BLaER1 treated with 17β-estradiol and CSF1 and Interleukin-3, amounts not matched to agents 10 nM and 100 nM (cell line): ENCODE measurements at regions not wholly inside any gene's neighbourhood (a gene's known extent, or its start where the extent isn't known, plus 50 kb on each side); places are given as distances from the start of the nearest gene placed in this dataset.
A peak's percentile ranks its signal among the peaks of the same experiment; 100 is the strongest.

ENCODE experiments used
- H3K27ac ChIP-seq, 11 experiments: shearing (Covaris generic); formaldehyde crosslinking; 2 replicates each; pipeline ENCODE4 v1.8.1; 2022
- H3K27me3 ChIP-seq, 11 experiments: shearing (Covaris generic); formaldehyde crosslinking; 2 replicates each; pipeline ENCODE4 v1.8.1; 2022
- H3K36me3 ChIP-seq, 11 experiments: shearing (Covaris generic); formaldehyde crosslinking; 2 replicates each; pipeline ENCODE4 v1.8.1; 2022
- H3K4me1 ChIP-seq, 10 experiments: shearing (Covaris generic); formaldehyde crosslinking; 2 replicates each; pipeline ENCODE4 v1.8.1; 2022
- H3K4me2 ChIP-seq, 11 experiments: shearing (Covaris generic); formaldehyde crosslinking; 2 replicates each; pipeline ENCODE4 v1.8.1; 2022
- H3K4me3 ChIP-seq, 10 experiments: shearing (Covaris generic); formaldehyde crosslinking; 2 replicates each; pipeline ENCODE4 v1.8.1; 2022
- H3K9ac ChIP-seq, 11 experiments: shearing (Covaris generic); formaldehyde crosslinking; 2 replicates each; pipeline ENCODE4 v1.8.1; 2022
- H3K9me3 ChIP-seq, 11 experiments: shearing (Covaris generic); formaldehyde crosslinking; replicated peaks in 1 of 11; 2 replicates each; pipeline ENCODE4 v1.8.1; 2022
- H4K20me1 ChIP-seq, 11 experiments: shearing (Covaris generic); formaldehyde crosslinking; 2 replicates each; pipeline ENCODE4 v1.8.1; 2022
- Cebpa-rat ChIP-seq, 11 experiments: shearing (Covaris generic); IDR thresholded peaks; 2 replicates each; pipeline ENCODE4 v1.8.1; 2022

- Histone ChIP-seq H3K27ac (no peak overlapping the region), H3K4me1 (no peaks in the 10 kb centered on the region), H3K9ac (no peak overlapping the region), H4K20me1 (no peaks in the 10 kb centered on the region), H3K36me3 (no peaks in the 10 kb centered on the region), H3K9me3 (no peaks in the 10 kb centered on the region), H3K4me3 (no peak overlapping the region), H3K4me2 (no peak overlapping the region), H3K27me3 (no peaks in the 10 kb centered on the region)
- no peak for TF ChIP-seq Cebpa-rat (IDR thresholded peaks at IDR 0.05)
These were observed 459.4 kb upstream of the TGFBR2 start for GRCh38 chr3:30146978-30147377.

- Histone ChIP-seq H3K4me2 (no peak overlapping the region), H3K4me1 (no peaks in the 10 kb centered on the region), H3K27me3 (no peaks in the 10 kb centered on the region), H3K27ac (no peak overlapping the region), H3K9me3 (no peaks in the 10 kb centered on the region), H3K4me3 (no peak overlapping the region), H3K36me3 (no peaks in the 10 kb centered on the region), H3K9ac (no peak overlapping the region), H4K20me1 (no peaks in the 10 kb centered on the region)
- no peak for TF ChIP-seq Cebpa-rat (IDR thresholded peaks at IDR 0.05)
These were observed 451.5 kb upstream of the TGFBR2 start for GRCh38 chr3:30154853-30155252.

- Histone ChIP-seq H3K36me3 (no peaks in the 10 kb centered on the region), H3K9ac (no peak overlapping the region), H3K27ac (no peak overlapping the region), H3K4me2 (no peak overlapping the region), H3K27me3 (no peaks in the 10 kb centered on the region), H3K9me3 (no peaks in the 10 kb centered on the region), H3K4me1 (peaks cover 0 to 2% (median 0%) of the 10 kb centered on the region in 10 experiments; a peak in 1 of 20 replicates), H3K4me3 (no peak overlapping the region), H4K20me1 (no peaks in the 10 kb centered on the region)
- no peak for TF ChIP-seq Cebpa-rat (IDR thresholded peaks at IDR 0.05)
These were observed 450.6 kb upstream of the TGFBR2 start for GRCh38 chr3:30155755-30156154.

GRCh38 chr3:30156586-30157498 is 449.6 kb upstream of the TGFBR2 start:
- Histone ChIP-seq H3K27me3 (no peaks in the 10 kb centered on the region), H3K4me3 (no peak overlapping the region), H3K4me2 (no peak overlapping the region), H4K20me1 (no peaks in the 10 kb centered on the region), H3K9me3 (no peaks in the 10 kb centered on the region), H3K9ac (no peak overlapping the region), H3K36me3 (no peaks in the 10 kb centered on the region), H3K27ac (no peak overlapping the region), H3K4me1 (peaks cover 0 to 12% (median 0%) of the 10 kb centered on the region in 10 experiments; a peak in 4 of 20 replicates)
- TF ChIP-seq Cebpa-rat (IDR thresholded peaks at IDR 0.05): no peak

- peaks cover 0 to 11% (median 8%) of the 10 kb centered on the region in 11 experiments; a peak in 9 of 22 replicates for H3K9me3 ChIP-seq
- H3K27ac ChIP-seq: no peak overlapping the region
- H3K27me3 ChIP-seq: no peaks in the 10 kb centered on the region
- no peak for TF ChIP-seq Cebpa-rat (IDR thresholded peaks at IDR 0.05)
- no peak overlapping the region for H3K4me3 ChIP-seq
- H3K4me1 ChIP-seq: peaks cover 0 to 23% (median 0%) of the 10 kb centered on the region in 10 experiments; a peak in 8 of 20 replicates
- no peak overlapping the region for H3K9ac ChIP-seq
- no peaks in the 10 kb centered on the region for H4K20me1 ChIP-seq
- no peaks in the 10 kb centered on the region for H3K36me3 ChIP-seq
- H3K4me2 ChIP-seq: peak overlapping the region in 3 of 11 experiments; percentile 30 to 47 (median 46); a peak in 5 of 22 replicates
These were observed 445.0 kb upstream of the TGFBR2 start for GRCh38 chr3:30161375-30161774.

- no peaks in the 10 kb centered on the region for H3K27me3 ChIP-seq
- H3K9me3 ChIP-seq: peaks cover 0 to 13% (median 10%) of the 10 kb centered on the region in 11 experiments; a peak in 9 of 22 replicates
- H3K4me3 ChIP-seq: no peak overlapping the region
- no peaks in the 10 kb centered on the region for H4K20me1 ChIP-seq
- H3K27ac ChIP-seq: no peak overlapping the region
- no peak overlapping the region for H3K4me2 ChIP-seq
- H3K4me1 ChIP-seq: peaks cover 0 to 23% (median 0%) of the 10 kb centered on the region in 10 experiments; a peak in 8 of 20 replicates
- no peaks in the 10 kb centered on the region for H3K36me3 ChIP-seq
- TF ChIP-seq Cebpa-rat (IDR thresholded peaks at IDR 0.05): no peak
- H3K9ac ChIP-seq: no peak overlapping the region
These were observed 443.8 kb upstream of the TGFBR2 start for GRCh38 chr3:30162579-30162978.

- H3K36me3 ChIP-seq: no peaks in the 10 kb centered on the region
- no peaks in the 10 kb centered on the region for H4K20me1 ChIP-seq
- peaks cover 0 to 13% (median 0%) of the 10 kb centered on the region in 10 experiments; a peak in 8 of 20 replicates for H3K4me1 ChIP-seq
- no peak overlapping the region for H3K9ac ChIP-seq
- H3K27me3 ChIP-seq: no peaks in the 10 kb centered on the region
- no peak for TF ChIP-seq Cebpa-rat (IDR thresholded peaks at IDR 0.05)
- no peak overlapping the region for H3K4me3 ChIP-seq
- no peak overlapping the region for H3K27ac ChIP-seq
- peaks cover 0 to 13% (median 10%) of the 10 kb centered on the region in 11 experiments; a peak in 9 of 22 replicates for H3K9me3 ChIP-seq
- H3K4me2 ChIP-seq: no peak overlapping the region
These were observed 439.9 kb upstream of the TGFBR2 start for GRCh38 chr3:30166535-30166934.

- H3K4me3 ChIP-seq: no peak overlapping the region
- H3K4me1 ChIP-seq: peaks cover 0 to 9% (median 0%) of the 10 kb centered on the region in 10 experiments; a peak in 6 of 20 replicates
- H3K27me3 ChIP-seq: no peaks in the 10 kb centered on the region
- H3K9ac ChIP-seq: no peak overlapping the region
- H3K9me3 ChIP-seq: peaks cover 0 to 13% (median 10%) of the 10 kb centered on the region in 11 experiments; a peak in 9 of 22 replicates
- H3K36me3 ChIP-seq: no peaks in the 10 kb centered on the region
- TF ChIP-seq Cebpa-rat (IDR thresholded peaks at IDR 0.05): no peak
- no peak overlapping the region for H3K4me2 ChIP-seq
- H4K20me1 ChIP-seq: no peaks in the 10 kb centered on the region
- H3K27ac ChIP-seq: no peak overlapping the region
These were observed 438.8 kb upstream of the TGFBR2 start for GRCh38 chr3:30167541-30168011.

- Histone ChIP-seq H4K20me1 (no peaks in the 10 kb centered on the region), H3K27ac (no peak overlapping the region), H3K9ac (no peak overlapping the region), H3K4me3 (no peak overlapping the region), H3K27me3 (no peaks in the 10 kb centered on the region), H3K4me1 (peaks cover 0 to 5% (median 0%) of the 10 kb centered on the region in 10 experiments; a peak in 6 of 20 replicates), H3K36me3 (no peaks in the 10 kb centered on the region), H3K9me3 (peaks cover 0 to 13% (median 10%) of the 10 kb centered on the region in 11 experiments; a peak in 9 of 22 replicates), H3K4me2 (no peak overlapping the region)
- TF ChIP-seq Cebpa-rat (IDR thresholded peaks at IDR 0.05): no peak
These were observed 436.9 kb upstream of the TGFBR2 start for GRCh38 chr3:30169487-30169886.
